OCI-LY7 (cell line): ENCODE measurements at regions not wholly inside any gene's neighbourhood (a gene's known extent, or its start where the extent isn't known, plus 50 kb on each side); places are given as distances from the start of the nearest gene placed in this dataset.

Experiments used
- BruUV-seq: library from RNA; stranded (reverse); fragments of 400-500 nt; replicated peaks from 2 replicates; lab custom pipeline; 2021; lab: Mats Ljungman, UMichigan
- CTCF ChIA-PET: fragments of 300-600 bp; sonication (Branson Sonifier 250); formaldehyde crosslinking; loops from one replicate; lab custom pipeline; 2022; ENCODE audit warnings: antibody characterized with exemption; ENCODE audit not compliant: unreplicated experiment; lab: Charles Lee
- POLR2A ChIA-PET: fragments of 300-600 bp; sonication (Branson Sonifier 250); formaldehyde crosslinking; loops from one replicate; lab custom pipeline; 2022; ENCODE audit warnings: antibody characterized with exemption; lab: Charles Lee
- DNase-seq: peaks from one replicate; pipeline ENCODE4 v3.0.0-alpha.2; 2015; ENCODE audit warnings: low spot score
- H2AFZ ChIP-seq: fragments of 200-600 bp; sonication (generic), shearing (Covaris generic); 2 replicates; pipeline ENCODE4 v1.6.1; 2014; ENCODE audit warnings: mild to moderate bottlenecking, antibody characterized with exemption, low read length, moderate library complexity
- H3K27ac ChIP-seq: fragments of 200-600 bp; sonication (generic); 2 replicates; pipeline ENCODE4 v1.5.1; 2014; ENCODE audit warnings: mixed run types, low read depth, mild to moderate bottlenecking, moderate library complexity, low read length, inconsistent platforms; ENCODE audit not compliant: poor library complexity, severe bottlenecking
- H3K36me3 ChIP-seq: fragments of 200-600 bp; sonication (generic); 2 replicates; pipeline ENCODE4 v1.6.1; 2014; ENCODE audit warnings: mild to moderate bottlenecking, antibody characterized with exemption, low read length, moderate library complexity, mixed read lengths; ENCODE audit not compliant: insufficient read depth
- H3K4me1 ChIP-seq: fragments of 200-600 bp; sonication (generic); 2 replicates; pipeline ENCODE4 v1.5.1; 2014; ENCODE audit warnings: mild to moderate bottlenecking, low read length; ENCODE audit not compliant: insufficient read depth, poor library complexity, severe bottlenecking
- H3K4me2 ChIP-seq: fragments of 200-600 bp; sonication (generic); 2 replicates; pipeline ENCODE4 v1.6.1; 2014; ENCODE audit warnings: mild to moderate bottlenecking, low read length
- H3K4me3 ChIP-seq: fragments of 200-600 bp; sonication (generic); 2 replicates; pipeline ENCODE4 v1.5.1; 2014; ENCODE audit warnings: mild to moderate bottlenecking, low read depth, low read length; ENCODE audit not compliant: poor library complexity, severe bottlenecking
- H3K79me2 ChIP-seq: fragments of 200-600 bp; sonication (generic); 2 replicates; pipeline ENCODE4 v1.6.1; 2016; ENCODE audit warnings: low read depth, mild to moderate bottlenecking, low read length, moderate library complexity, mixed read lengths; ENCODE audit not compliant: insufficient read depth
- H3K9me2 ChIP-seq: fragments of 200-600 bp; sonication (generic); 2 replicates; pipeline ENCODE4 v1.6.1; 2016; ENCODE audit warnings: mild to moderate bottlenecking, low read length, mixed read lengths; ENCODE audit not compliant: insufficient read depth
- H3K9me3 ChIP-seq: fragments of 200-600 bp; sonication (generic); 2 replicates; pipeline ENCODE4 v1.6.1; 2014; ENCODE audit warnings: mild to moderate bottlenecking, mixed run types, low read length, mixed read lengths
- H4K20me1 ChIP-seq: fragments of 200-600 bp; sonication (generic); 2 replicates; pipeline ENCODE4 v1.6.1; 2014; ENCODE audit warnings: mild to moderate bottlenecking, antibody characterized with exemption, low read length, moderate library complexity, mixed read lengths; ENCODE audit not compliant: insufficient read depth
- EZH2phosphoT487 ChIP-seq: fragments of 200-600 bp; sonication (generic); IDR thresholded peaks from 2 replicates; pipeline ENCODE4 v1.6.1; 2018; ENCODE audit warnings: low read depth, borderline replicate concordance, mild to moderate bottlenecking, mixed run types, antibody characterized with exemption, low read length, moderate library complexity, mixed read lengths
- intact Hi-C: fragments of 100-400 bp; cut with micrococcal nuclease; formaldehyde crosslinking; loops from one replicate; pipeline ENCODE4 v1.10.0; 2022; ENCODE audit not compliant: unreplicated experiment
- TF ChIP-seq, protein P1 (sequence below): fragments of 200-600 bp; sonication (generic); conservative IDR thresholded peaks from 2 replicates; pipeline ENCODE4 v1.5.1; 2014; ENCODE audit warnings: mild to moderate bottlenecking, antibody characterized with exemption, low read length, moderate library complexity, mixed read lengths

DNA sequence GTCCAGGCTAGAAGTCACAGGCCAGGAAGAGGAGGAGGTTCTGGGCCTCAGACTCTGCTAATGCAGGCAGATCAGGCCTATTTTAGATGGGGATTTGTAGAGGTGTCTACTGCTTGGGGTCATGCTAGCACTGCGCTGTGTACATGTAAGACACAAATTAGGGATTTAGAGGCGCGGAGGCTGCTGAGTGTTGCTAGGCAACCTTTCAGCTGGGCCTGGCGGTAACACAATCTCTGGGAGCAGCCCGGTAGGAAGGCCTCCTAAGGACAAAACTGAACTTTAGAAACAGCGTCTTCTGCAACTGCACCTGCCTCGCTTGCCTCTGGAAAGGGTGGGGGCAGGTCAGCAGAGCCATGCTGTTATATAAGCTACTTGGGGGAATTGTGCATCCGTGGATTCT is 147.9 kb downstream of the MACROH2A1 start:
- Histone ChIP-seq H3K27ac (no peak overlapping the region), H3K9me3 (no peaks in the 10 kb centered on the region), H3K4me1 (no peaks in the 10 kb centered on the region), H3K36me3 (no peaks in the 10 kb centered on the region), H3K4me3 (no peak overlapping the region), H3K9me2 (no peaks in the 10 kb centered on the region), H3K79me2 (no peaks in the 10 kb centered on the region), H3K4me2 (no peak overlapping the region), H2AFZ (no peak overlapping the region), H4K20me1 (no peaks in the 10 kb centered on the region)
- CTCF ChIA-PET = no interaction called here
- no peak for TF ChIP-seq EZH2phosphoT487
- TF ChIP-seq, protein P1, sequence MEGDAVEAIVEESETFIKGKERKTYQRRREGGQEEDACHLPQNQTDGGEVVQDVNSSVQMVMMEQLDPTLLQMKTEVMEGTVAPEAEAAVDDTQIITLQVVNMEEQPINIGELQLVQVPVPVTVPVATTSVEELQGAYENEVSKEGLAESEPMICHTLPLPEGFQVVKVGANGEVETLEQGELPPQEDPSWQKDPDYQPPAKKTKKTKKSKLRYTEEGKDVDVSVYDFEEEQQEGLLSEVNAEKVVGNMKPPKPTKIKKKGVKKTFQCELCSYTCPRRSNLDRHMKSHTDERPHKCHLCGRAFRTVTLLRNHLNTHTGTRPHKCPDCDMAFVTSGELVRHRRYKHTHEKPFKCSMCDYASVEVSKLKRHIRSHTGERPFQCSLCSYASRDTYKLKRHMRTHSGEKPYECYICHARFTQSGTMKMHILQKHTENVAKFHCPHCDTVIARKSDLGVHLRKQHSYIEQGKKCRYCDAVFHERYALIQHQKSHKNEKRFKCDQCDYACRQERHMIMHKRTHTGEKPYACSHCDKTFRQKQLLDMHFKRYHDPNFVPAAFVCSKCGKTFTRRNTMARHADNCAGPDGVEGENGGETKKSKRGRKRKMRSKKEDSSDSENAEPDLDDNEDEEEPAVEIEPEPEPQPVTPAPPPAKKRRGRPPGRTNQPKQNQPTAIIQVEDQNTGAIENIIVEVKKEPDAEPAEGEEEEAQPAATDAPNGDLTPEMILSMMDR = no peak
- DNase-seq = no peak
- POLR2A ChIA-PET = no interaction called here
- intact Hi-C loops = no loop called here
- no TSS peak for BruUV-seq

DNA sequence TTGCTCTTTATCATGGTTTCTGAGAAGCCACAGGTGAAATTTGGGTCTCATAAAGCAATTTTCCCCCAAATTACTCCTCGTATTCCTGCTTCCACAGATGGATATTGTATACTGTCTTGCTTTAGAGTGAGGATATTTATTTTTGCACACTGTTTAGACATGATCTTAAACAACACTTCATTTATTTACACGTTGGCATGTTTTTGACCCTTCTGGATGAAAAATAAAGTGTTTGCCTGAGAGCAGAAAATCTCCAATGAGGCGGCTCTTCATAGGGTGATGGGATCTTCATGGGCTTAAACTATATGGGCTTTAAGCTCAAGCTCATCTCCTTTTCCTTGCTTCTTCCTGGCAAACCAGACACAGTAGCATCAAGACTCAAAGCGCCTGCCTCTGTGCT is 148.4 kb downstream of the MACROH2A1 start:
- H3K79me2 ChIP-seq = no peaks in the 10 kb centered on the region
- TF ChIP-seq, protein P1 = no peak
- TF ChIP-seq EZH2phosphoT487 = no peak
- intact Hi-C loops = no loop called here
- no peaks in the 10 kb centered on the region for H3K9me3 ChIP-seq
- no peak for DNase-seq
- H3K4me1 ChIP-seq = no peaks in the 10 kb centered on the region
- no peaks in the 10 kb centered on the region for H3K36me3 ChIP-seq
- H3K4me2 ChIP-seq = no peak overlapping the region
- ChIA-PET CTCF (no interaction called here), POLR2A (no interaction called here)
- H3K9me2 ChIP-seq = no peaks in the 10 kb centered on the region
- H3K4me3 ChIP-seq = no peak overlapping the region
- no peak overlapping the region for H2AFZ ChIP-seq
- H4K20me1 ChIP-seq = no peaks in the 10 kb centered on the region
- BruUV-seq = no TSS peak
- H3K27ac ChIP-seq = no peak overlapping the region

- Histone ChIP-seq H3K4me2 (no peak overlapping the region), H3K79me2 (no peaks in the 10 kb centered on the region), H3K9me3 (no peaks in the 10 kb centered on the region), H3K4me3 (no peak overlapping the region), H3K27ac (no peak overlapping the region), H4K20me1 (no peaks in the 10 kb centered on the region), H3K4me1 (no peaks in the 10 kb centered on the region), H2AFZ (no peak overlapping the region), H3K9me2 (no peaks in the 10 kb centered on the region), H3K36me3 (no peaks in the 10 kb centered on the region)
- DNase-seq = no peak
- ChIA-PET CTCF (no interaction called here), POLR2A (no interaction called here)
- TF ChIP-seq, protein P1 = no peak
- TF ChIP-seq EZH2phosphoT487 = no peak
- intact Hi-C loops = no loop called here
- no TSS peak for BruUV-seq
Observed at GRCh38 chr5:135249658-135250057, 149.4 kb downstream of the MACROH2A1 start.
